A549 (cell line): ENCODE measurements at regions not wholly inside any gene's neighbourhood (a gene's known extent, or its start where the extent isn't known, plus 50 kb on each side); places are given as distances from the start of the nearest gene placed in this dataset.
"Not testable (repeated sequence)": the region's sequence is repeated elsewhere in the genome, so short reads cannot be mapped to it uniquely, and the experiment has no call there.

Experiments used
- MYC ChIP-seq: IDR thresholded peaks from 2 replicates; pipeline ENCODE4 v1.6.1; 2012; ENCODE audit warnings: mild to moderate bottlenecking, inconsistent platforms, low read length, improper control_type of control experiment, borderline replicate concordance
- TF ChIP-seq, protein P1 (sequence below): fragments of >200 bp; sonication (Bioruptor Twin); formaldehyde crosslinking; IDR thresholded peaks from 3 replicates; pipeline ENCODE4 v1.5.1; 2016
- TF ChIP-seq, protein P2 (sequence below): fragments of 250-450 bp; sonication (Bioruptor Pico); IDR thresholded peaks from 2 replicates; pipeline ENCODE4 v1.5.0; 2021; ENCODE audit warnings: mild to moderate bottlenecking, moderate library complexity, borderline replicate concordance

DNA sequence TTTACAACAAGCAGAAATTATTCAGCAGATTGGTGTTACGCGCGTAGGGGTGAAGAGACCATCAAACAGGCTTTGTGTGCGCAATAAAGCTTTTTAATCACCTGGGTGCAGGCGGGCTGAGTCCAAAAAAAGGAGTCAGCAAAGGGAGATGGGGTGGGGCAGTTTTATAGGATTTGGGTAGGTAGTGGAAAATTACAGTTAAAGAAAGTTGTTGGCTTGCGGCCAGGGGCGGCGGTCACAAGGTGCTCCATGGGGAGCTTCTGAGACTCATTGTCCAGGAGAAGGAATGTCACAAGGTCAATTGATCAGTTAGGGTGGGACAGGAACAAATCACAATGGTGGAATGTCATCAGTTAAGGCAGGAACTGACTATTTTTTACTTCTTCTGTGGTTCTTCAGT, 129.3 kb downstream of the SLC7A11 start:
- TF ChIP-seq, protein P1, sequence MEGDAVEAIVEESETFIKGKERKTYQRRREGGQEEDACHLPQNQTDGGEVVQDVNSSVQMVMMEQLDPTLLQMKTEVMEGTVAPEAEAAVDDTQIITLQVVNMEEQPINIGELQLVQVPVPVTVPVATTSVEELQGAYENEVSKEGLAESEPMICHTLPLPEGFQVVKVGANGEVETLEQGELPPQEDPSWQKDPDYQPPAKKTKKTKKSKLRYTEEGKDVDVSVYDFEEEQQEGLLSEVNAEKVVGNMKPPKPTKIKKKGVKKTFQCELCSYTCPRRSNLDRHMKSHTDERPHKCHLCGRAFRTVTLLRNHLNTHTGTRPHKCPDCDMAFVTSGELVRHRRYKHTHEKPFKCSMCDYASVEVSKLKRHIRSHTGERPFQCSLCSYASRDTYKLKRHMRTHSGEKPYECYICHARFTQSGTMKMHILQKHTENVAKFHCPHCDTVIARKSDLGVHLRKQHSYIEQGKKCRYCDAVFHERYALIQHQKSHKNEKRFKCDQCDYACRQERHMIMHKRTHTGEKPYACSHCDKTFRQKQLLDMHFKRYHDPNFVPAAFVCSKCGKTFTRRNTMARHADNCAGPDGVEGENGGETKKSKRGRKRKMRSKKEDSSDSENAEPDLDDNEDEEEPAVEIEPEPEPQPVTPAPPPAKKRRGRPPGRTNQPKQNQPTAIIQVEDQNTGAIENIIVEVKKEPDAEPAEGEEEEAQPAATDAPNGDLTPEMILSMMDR, result not testable (repeated sequence)
- TF ChIP-seq, protein P2, sequence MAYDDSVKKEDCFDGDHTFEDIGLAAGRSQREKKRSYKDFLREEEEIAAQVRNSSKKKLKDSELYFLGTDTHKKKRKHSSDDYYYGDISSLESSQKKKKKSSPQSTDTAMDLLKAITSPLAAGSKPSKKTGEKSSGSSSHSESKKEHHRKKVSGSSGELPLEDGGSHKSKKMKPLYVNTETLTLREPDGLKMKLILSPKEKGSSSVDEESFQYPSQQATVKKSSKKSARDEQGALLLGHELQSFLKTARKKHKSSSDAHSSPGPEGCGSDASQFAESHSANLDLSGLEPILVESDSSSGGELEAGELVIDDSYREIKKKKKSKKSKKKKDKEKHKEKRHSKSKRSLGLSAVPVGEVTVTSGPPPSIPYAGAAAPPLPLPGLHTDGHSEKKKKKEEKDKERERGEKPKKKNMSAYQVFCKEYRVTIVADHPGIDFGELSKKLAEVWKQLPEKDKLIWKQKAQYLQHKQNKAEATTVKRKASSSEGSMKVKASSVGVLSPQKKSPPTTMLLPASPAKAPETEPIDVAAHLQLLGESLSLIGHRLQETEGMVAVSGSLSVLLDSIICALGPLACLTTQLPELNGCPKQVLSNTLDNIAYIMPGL (CRISPR knock-in tag), result not testable (repeated sequence)
- TF ChIP-seq MYC, result not testable (repeated sequence)
